ENCODE measurements at regions not wholly inside any gene's neighbourhood (a gene's known extent, or its start where the extent isn't known, plus 50 kb on each side); places are given as distances from the start of the nearest gene placed in this dataset.

- Histone ChIP-seq H3K27me3 (ENCODE audit: control insufficient read depth, insufficient read depth, low read length) (no peaks in the 10 kb centered on the region), H3K4me3 (ENCODE audit: low read depth, low read length) (no peak overlapping the region), H3K36me3 (ENCODE audit: control insufficient read depth, insufficient read depth, low read length) (no peaks in the 10 kb centered on the region)
- POLR2A ChIA-PET = interaction anchor here (0.5 kb wide), 1 partner anchor 22 kb away, joined by 4 read pairs; no protein-coding TSS in a partner anchor
- CTCF ChIA-PET = no interaction called here
- no peak for DNase-seq (ENCODE audit: low read depth)
- no peak for TF ChIP-seq CTCF (IDR thresholded peaks at IDR 0.05; ENCODE audit: insufficient read depth, low read depth, low read length)
Observed at GRCh38 chr14:89480278-89480677, 63.2 kb upstream of the FOXN3 start.

- ChIA-PET POLR2A (no interaction called here), CTCF (no interaction called here)
- Histone ChIP-seq H3K27me3 (ENCODE audit: control insufficient read depth, insufficient read depth, low read length) (no peaks in the 10 kb centered on the region), H3K4me3 (ENCODE audit: low read depth, low read length) (no peak overlapping the region), H3K36me3 (ENCODE audit: control insufficient read depth, insufficient read depth, low read length) (no peaks in the 10 kb centered on the region)
- no peak for TF ChIP-seq CTCF (IDR thresholded peaks at IDR 0.05; ENCODE audit: insufficient read depth, low read depth, low read length)
- DNase-seq (ENCODE audit: low read depth) = no peak
Observed at GRCh38 chr14:89479802-89480201, 62.8 kb upstream of the FOXN3 start.

GRCh38 chr14:89477391-89477790 is 60.4 kb upstream of the FOXN3 start:
- Histone ChIP-seq H3K4me3 (ENCODE audit: low read depth, low read length) (no peak overlapping the region), H3K27me3 (ENCODE audit: control insufficient read depth, insufficient read depth, low read length) (no peaks in the 10 kb centered on the region), H3K36me3 (ENCODE audit: control insufficient read depth, insufficient read depth, low read length) (no peaks in the 10 kb centered on the region)
- DNase-seq (ENCODE audit: low read depth) = no peak
- POLR2A ChIA-PET = no interaction called here
- no peak for TF ChIP-seq CTCF (IDR thresholded peaks at IDR 0.05; ENCODE audit: insufficient read depth, low read depth, low read length)
- CTCF ChIA-PET = no interaction called here

GRCh38 chr14:89476354-89476896 is 59.4 kb upstream of the FOXN3 start:
- POLR2A ChIA-PET = no interaction called here
- H3K36me3 ChIP-seq (ENCODE audit: control insufficient read depth, insufficient read depth, low read length) = no peaks in the 10 kb centered on the region
- CTCF ChIA-PET = no interaction called here

GRCh38 chr14:89474464-89474863 is 57.4 kb upstream of the FOXN3 start:
- ChIA-PET POLR2A (no interaction called here), CTCF (interaction anchor here (0.6 to 1.0 kb wide), 3 partner anchors 11 to 47 kb away, joined by 3 to 4 read pairs (median 3); no protein-coding TSS in a partner anchor)
- H3K36me3 ChIP-seq (ENCODE audit: control insufficient read depth, insufficient read depth, low read length) = no peaks in the 10 kb centered on the region; the same call in 1 of the 2 replicates
- no peak for TF ChIP-seq CTCF (IDR thresholded peaks at IDR 0.05; ENCODE audit: insufficient read depth, low read depth, low read length)
- H3K27me3 ChIP-seq (ENCODE audit: control insufficient read depth, insufficient read depth, low read length) = no peaks in the 10 kb centered on the region
- no peak for DNase-seq (ENCODE audit: low read depth)
- no peak overlapping the region for H3K4me3 ChIP-seq (ENCODE audit: low read depth, low read length)

More at GRCh38 chr14:89476354-89476896, 59.4 kb upstream of the FOXN3 start:
- DNase-seq (ENCODE audit: low read depth) = no peak
- no peak for TF ChIP-seq CTCF (IDR thresholded peaks at IDR 0.05; ENCODE audit: insufficient read depth, low read depth, low read length)
- Histone ChIP-seq H3K4me3 (ENCODE audit: low read depth, low read length) (no peak overlapping the region), H3K27me3 (ENCODE audit: control insufficient read depth, insufficient read depth, low read length) (no peaks in the 10 kb centered on the region)
